GM19099 (cell line): ENCODE measurements at regions not wholly inside any gene's neighbourhood (a gene's known extent, or its start where the extent isn't known, plus 50 kb on each side); places are given as distances from the start of the nearest gene placed in this dataset.

ENCODE experiments used
- POLR2A ChIP-seq: IDR thresholded peaks from 3 replicates; pipeline ENCODE4 v1.6.1; 2011; ENCODE audit warnings: low read depth; ENCODE audit not compliant: insufficient read length; ENCODE audit errors: extremely low read depth

DNA sequence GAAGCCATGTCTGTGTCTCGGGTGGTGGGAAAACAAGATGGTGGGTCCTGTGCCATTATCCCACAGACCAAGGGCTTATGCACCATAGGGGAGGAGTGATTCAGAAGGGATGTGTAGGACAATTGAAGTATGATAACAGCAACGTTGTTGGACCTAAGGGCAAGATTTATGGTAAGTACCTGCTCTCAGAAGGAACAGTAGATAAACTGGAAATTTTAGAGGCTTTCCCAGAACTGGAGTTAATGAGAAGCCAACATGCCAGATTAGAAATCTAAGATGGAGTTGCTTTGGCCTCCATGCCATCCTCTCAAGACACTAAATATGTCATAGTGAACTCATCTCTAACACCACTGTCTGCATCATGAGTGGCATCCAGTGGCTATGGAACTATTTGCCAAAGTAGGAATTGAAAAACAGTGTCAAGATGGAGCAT, 84.7 kb upstream of the MYLIP start:
- TF ChIP-seq POLR2A, result no peak

GRCh38 chr6:16043171-16044135, 85.4 kb upstream of the MYLIP start:
- no peak for TF ChIP-seq POLR2A

DNA sequence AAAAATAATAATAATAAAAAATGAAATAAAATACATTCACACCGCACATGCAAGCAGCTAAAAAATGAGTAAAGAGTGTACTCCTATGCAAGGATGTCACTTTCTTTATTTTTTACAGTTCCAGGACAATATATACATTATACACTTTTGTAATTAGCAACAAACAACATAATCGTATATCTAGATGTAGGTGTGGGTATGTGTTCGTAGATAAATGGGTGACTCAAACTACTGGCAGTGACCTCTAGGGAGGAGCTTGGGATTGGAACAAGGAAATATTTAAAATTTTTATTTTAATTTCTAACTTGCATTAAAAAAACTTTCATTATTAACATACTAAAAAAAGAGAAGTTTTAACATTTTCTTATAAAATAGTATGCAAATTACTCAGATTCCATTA, 86.1 kb upstream of the MYLIP start:
- no peak for TF ChIP-seq POLR2A

GRCh38 chr6:16041327-16041726, 87.6 kb upstream of the MYLIP start:
- TF ChIP-seq POLR2A, result no peak

GRCh38 chr6:16040628-16040974, 88.3 kb upstream of the MYLIP start:
- TF ChIP-seq POLR2A, result no peak

DNA sequence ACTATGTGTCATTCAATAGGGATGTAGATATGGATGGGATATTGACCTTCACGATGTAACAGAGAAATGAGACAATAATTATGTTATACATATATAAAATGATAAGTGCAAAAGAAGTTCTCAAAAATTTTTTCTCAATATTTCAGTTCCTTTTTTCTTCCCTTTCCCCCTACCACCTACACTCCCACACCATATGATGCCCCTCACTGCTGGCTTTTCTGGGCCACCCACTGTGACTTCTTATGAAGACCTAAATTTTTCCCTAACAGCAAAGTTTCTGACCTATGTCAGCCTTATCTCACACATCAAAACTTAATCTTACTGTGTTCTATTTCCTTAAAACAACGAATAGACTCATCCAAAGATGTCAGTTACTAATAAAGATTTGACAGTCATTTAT, 89.9 kb upstream of the MYLIP start:
- no peak for TF ChIP-seq POLR2A

- TF ChIP-seq POLR2A, result no peak
Measured at GRCh38 chr6:16035488-16036080, 93.3 kb upstream of the MYLIP start.

GRCh38 chr6:16033214-16033613, 95.7 kb upstream of the MYLIP start:
- no peak for TF ChIP-seq POLR2A

GRCh38 chr6:16031278-16031981, 97.5 kb upstream of the MYLIP start:
- no peak for TF ChIP-seq POLR2A

DNA sequence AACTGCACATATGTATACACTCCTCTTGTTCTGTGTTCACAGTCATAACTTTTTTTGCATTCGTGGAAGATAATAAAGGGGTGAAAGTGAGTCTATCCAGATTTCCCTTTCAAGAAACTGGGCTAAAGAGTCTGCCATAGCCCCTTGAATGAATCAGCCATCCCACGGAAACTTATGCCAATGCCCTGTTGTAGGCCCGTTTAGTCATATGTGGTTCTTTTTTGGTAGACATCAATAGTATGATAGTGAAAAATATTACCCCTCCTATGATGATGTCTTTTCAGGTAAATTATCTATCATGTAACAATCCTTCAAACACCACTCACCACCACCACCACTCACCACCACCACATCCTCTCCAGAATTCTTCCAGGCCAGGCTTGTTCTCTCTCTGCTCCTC, 99.9 kb upstream of the MYLIP start:
- no peak for TF ChIP-seq POLR2A

- TF ChIP-seq POLR2A, result no peak
Measured at GRCh38 chr6:16020259-16020658, 108.6 kb upstream of the MYLIP start.

- TF ChIP-seq POLR2A, result no peak
Measured at GRCh38 chr6:16019462-16019861, 109.4 kb upstream of the MYLIP start.

DNA sequence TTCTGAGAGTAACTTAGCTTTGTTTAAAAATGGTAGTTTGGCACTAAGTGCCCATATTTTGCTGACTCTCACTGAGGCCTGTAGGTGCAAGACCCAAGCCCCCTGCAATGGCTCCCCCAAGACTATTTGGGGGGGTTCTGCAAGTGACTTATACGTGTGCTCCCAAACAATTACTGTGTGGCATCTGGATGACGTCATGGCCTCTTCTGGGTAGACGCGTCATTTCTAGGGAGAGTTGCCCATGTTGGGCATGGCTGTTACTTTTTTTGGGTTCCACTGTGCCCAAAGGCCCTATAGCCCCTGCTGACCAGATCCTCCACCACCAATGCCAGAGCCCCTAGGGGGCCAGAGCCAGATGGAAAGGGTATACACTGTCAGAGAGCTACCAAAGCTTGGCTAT, 110.3 kb upstream of the MYLIP start:
- TF ChIP-seq POLR2A, result no peak

GRCh38 chr6:16007146-16007545, 121.7 kb upstream of the MYLIP start:
- TF ChIP-seq POLR2A, result no peak

DNA sequence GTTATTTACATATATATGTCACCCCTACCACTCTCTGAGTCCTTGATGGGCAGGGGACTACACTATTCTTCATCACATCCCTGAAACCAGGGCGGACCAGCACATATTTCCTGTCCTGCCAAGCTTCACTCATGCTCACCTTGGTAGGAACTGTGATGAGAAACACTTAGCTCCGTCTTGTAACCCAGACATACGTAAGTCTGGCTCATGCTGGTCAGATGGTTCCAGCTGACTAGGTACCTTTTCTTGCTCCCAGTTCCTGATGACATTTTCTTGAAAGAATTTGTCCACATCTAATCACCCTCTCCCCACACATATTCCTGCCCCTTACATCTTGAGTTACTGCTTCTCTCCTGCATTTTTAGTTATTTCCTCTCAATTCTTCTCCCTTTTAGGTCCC, 122.2 kb upstream of the MYLIP start:
- no peak for TF ChIP-seq POLR2A
